NOMO-1 treated with DMSO at 0.1 percent for 48 hours (cell line): ENCODE measurements at regions not wholly inside any gene's neighbourhood (a gene's known extent, or its start where the extent isn't known, plus 50 kb on each side); places are given as distances from the start of the nearest gene placed in this dataset.
"Not testable (repeated sequence)": the region's sequence is repeated elsewhere in the genome, so short reads cannot be mapped to it uniquely, and the experiment has no call there.

ENCODE experiments used
- DNase-seq: peaks from one replicate; lab custom pipeline; 2025; ENCODE audit not compliant: unreplicated experiment; lab: John Stamatoyannopoulos, UW

DNA sequence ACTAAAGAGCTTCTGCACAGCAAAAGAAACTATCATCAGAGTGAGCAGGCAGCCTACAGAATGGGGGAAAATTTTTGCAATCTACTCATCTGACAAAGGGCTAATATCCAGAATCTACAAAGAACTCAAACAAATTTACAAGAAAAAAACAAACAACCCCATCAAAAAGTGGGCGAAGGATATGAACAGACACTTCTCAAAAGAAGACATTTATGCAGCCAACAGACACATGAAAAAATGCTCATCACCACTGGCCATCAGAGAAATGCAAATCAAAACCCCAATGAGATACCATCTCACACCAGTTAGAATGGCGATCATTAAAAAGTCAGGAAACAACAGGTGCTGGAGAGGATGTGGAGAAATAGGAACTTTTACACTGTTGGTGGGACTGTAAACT lies 372.8 kb upstream of the CCL2 start:
- DNase-seq, result not testable (repeated sequence)

DNA sequence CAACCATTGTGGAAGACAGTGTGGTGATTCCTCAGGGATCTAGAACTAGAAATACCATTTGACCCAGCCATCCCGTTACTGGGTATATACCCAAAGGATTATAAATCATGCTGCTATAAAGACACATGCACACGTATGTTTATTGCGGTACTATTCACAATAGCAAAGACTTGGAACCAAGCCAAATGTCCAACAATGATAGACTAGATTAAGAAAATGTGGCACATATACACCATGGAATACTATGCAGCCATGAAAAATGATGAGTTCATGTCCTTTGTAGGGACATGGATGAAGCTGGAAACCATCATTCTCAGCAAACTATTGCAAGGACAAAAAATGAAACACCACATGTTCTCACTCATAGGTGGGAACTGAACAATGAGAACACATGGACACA lies 372.4 kb upstream of the CCL2 start:
- DNase-seq, result not testable (repeated sequence)

DNA sequence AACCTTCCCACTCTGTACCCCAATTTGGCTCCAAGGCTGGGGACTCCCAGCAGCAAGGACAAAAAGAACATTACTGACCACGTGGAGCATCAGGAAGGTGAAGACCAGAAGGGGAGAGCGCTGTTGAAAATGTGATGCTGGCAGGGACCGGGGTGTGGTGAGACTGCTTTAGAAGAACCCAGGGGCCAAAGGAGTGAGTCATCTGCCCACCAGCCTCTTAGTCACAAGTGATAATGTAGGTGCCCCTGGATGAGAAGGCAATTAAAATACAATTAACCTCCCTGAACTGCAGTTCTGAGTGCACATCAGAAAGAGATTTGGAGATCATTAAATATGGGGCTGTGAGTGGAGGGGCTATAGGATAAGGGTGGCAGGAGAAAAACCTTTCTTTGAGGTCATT lies 366.6 kb upstream of the CCL2 start:
- no peak for DNase-seq

DNA sequence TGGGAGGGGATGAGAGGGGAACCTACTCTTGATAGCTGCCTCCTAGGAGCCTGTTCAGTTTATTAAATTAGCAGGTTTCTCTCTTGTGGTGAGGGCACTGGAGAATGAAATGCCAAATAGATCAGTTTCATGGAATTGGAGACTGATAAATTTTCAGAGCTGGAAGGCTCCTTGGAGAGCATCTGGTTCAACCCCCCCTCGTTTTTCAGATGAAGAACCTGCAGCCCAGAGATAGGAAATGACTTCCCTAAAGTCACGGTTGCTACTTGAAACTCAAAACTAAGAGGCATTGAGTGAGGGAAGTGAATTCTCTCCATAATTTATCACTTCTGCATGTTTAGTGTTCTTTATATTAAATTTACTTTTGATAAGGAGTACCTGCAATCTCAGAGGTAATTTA lies 366.0 kb upstream of the CCL2 start:
- DNase-seq, result no peak

DNA sequence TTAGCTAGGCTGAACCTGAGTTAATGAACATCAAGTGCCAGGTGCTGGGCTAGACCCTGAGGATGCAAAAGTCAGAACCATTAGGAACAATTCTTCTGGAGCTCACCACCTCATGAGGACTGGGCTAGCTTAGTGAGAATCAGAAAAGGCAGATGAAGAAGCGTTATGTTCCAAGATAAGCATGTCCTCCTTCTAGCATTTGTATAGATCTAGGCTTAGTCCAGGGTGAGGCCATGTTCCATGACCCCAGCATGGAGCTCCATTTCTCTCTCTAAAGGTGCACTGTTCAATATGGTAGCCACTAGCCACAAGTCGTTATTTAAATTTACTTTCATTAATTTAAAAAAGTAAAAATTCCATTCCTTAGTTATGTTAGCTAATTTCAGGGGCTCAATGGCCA lies 365.3 kb upstream of the CCL2 start:
- no peak for DNase-seq

DNA sequence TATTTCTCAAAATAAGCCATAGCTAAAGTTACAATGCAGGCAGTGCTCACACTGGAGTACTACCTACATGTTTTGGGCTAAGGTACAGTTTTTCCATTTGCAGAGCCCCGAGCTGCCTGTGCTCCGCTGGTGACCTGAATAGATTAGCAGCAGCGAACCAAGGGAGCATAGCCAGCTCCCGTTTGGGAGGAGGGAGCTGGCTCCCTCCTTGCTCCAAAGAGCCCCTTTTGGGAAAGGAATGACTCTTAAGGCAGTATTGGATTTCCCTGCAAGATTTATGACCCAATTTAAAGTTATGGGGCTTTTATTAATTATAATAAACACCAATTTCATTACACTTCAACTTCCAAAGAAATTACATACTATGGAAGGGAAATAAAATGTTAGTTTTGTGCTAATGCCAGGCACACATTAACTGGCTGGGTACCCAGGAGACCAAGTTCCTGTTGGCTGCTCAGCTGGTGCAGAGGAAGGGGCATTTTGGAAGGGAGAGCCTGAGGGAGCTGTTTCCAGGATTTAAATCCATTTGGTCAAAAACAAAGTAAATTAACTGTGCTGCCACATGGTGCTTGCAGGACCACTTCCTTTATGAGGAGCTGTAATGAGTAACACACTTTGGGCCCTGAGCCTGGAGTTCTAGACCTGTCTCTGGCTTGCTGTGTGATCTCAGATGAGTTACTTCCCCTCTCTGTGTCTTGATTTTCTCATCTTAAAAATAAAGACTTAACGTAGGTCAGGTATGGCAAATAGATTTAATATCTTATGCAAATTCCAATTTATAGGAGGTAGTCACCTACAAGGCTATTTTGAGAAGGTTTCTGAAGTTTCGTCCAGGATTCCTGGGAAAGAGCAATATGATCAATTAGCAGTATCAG lies 362.1 kb upstream of the CCL2 start:
- no peak for DNase-seq

DNA sequence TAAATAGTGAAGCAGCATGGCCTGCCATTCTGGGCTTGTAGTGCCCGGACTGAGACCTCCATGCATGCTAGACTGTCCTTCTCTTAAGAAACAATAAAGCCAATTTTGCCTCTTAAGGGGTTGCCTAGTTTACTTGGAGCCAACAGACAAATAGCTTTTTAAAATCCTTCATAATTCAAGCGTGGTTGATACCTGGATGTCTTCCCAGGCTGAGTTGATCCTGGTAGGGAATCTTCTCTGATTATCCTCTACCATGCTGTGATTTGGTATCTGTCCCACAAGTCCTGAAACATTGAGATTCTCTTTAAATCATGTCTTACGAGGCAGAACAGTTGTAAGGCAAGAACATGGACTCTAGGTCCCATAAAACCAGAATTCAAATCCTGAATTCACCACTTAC lies 359.6 kb upstream of the CCL2 start:
- DNase-seq, result no peak

DNA sequence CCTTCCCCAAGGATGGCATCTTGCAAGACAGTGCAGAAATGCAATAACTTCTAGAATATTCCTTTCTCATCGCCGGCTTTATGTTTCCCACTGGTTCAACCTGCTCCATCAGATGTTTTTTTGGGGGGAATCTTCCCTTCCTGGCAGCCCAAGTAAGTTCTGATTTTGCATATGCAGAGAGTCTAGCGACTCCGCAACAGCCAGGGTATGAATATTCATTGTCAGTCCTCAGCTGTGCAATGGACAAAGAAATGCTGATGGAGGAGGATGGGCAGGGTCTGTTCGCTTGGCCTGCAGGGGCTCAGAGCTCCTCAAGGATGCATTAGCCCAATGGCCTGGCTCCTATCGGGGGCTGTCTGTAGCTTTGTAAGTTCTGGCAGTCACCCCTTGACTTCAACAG lies 358.8 kb upstream of the CCL2 start:
- DNase-seq, result no peak

DNA sequence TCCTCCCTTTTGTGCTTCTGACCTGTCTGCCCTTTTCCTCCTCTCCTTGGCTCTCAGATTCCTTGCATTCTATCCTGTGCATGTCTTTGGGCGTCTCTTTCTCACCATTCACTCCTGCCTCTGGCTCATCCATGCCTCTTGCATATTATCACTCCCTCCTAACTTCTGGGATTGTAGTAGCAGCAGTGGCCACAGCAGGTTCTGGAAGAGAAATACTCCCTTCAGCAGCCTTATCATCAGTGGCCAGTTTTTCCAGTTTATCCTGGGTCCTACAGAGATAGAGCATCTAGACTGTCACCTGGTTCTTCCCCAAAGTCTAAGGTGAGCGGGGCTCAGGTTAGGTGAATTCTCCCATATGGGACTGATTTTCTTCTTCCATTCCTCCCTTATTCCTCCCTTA lies 354.0 kb upstream of the CCL2 start:
- DNase-seq, result no peak

DNA sequence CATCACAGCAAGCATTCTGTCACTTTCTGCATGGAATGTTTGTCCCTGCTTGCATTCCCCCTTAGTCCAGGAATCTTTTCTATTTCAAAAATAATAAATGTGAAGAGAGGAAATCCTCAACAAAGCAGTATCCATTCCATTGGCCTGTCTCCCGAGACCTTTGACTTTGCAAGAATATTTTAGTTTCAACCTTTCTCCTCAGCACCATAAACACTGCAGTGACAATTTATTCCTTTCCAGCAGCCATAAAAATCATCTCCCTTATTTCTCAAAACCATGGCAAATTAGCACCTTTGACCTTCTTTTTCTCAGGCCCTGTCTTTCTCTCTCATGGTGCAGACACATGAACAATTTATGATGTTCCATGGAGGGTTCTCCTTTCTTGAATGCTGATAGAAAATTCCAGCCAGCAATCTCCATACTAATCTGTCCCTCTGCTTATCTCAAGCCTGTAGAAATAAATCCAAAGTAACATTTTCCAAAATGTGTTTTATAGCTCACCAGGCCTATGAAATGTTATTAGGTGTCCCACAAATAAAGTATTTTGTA lies 352.1 kb upstream of the CCL2 start:
- no peak for DNase-seq

DNA sequence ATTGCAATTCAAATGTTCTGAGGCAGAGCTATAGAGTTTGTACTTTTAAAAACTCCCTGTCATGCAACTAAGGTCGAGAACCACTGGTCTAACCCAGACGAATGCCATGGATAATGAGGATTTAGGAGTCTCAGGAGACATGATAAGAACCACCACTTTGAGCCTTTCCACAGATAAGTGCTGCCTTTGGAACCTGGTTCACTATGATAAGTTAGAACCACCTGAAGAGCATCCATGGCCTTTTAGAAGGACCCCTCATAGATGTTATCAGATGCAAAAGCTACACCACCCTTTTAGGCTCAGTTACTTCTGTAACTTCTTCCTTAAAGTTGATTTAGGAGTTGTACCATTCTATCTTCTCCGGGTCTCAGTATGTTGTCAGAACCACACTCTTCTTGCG lies 350.6 kb upstream of the CCL2 start:
- no peak for DNase-seq

DNA sequence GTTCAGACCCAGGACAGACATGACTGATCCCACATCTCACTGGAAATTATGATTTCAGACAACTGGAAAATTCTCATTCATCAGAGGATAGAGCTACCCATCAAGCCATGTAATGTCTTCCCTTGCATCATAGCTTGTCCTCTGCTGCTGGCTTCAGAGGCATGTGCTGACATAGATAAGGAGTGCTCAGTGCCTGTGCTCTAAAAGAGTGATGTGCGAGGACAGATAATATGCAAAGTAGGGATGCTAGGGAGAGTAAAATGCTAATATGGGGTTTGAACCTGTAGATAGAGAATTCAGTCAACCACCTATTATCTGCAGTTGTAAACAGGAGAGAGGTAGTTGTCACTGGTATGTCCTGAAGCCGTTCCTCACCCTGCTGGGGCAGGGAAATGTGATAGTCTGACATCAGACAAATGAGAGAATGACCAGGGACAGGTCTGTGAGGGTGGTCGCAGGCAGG lies 349.7 kb upstream of the CCL2 start:
- no peak for DNase-seq

DNA sequence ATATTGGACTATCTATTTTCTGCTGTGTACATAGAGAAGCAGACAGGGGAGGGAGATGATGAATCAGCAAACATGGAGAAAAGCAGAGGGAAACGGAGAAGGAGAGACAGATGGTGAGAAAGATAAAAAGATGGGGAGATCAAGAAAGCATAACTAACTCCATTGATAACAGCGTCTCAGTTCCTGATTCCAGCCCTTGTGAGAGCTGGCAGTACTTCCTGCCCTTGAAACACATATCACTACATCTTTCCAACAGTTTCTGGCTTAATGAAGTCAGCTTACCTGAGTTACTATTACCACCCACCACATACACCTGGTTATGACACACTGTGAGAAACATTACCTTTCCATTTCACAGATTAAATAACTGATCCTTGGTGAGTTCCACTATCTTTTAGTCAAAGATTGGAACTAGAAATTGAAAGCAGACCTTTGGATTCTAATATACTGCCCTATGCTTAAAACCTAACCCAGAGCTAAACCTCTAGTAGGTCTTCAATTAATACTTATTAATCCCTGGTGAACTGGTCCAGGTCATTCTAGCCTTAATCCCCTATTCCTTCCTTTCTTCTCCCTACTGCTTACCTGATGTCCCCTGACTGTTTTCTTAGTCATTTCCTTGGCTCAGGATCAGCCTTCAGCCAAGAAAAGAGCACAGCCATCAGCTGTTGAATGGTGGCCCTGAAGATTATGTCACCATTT lies 346.6 kb upstream of the CCL2 start:
- no peak for DNase-seq

DNA sequence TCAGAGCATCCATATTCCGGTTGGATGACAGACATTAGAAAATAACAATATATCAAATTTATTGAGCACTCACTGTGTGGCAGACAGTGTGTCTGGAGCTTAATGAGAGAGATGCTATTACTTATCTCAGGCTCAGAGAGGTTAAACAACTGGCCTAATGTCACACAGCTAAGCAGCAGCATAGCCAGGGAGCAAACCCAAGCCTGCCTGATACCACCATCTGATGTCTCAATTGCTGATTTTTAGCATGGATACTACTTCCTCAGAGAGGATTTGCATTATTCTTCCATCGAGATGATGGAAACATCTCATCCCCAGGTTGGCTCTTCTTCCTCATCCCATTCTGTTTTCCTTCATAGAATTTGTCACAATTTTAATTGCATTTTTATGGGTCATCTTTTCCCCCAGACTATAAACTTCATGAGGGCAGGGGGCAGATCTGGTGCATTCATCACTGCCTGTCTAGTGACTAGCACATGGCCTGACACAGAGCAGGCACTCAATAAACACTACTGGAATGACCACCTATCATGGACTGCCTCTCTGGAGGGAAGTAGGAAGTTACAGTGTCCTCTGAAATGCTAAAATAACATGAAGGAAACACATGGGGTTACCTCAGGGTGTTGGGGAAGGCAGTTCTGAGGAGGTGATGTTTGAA lies 344.8 kb upstream of the CCL2 start:
- DNase-seq, result no peak

DNA sequence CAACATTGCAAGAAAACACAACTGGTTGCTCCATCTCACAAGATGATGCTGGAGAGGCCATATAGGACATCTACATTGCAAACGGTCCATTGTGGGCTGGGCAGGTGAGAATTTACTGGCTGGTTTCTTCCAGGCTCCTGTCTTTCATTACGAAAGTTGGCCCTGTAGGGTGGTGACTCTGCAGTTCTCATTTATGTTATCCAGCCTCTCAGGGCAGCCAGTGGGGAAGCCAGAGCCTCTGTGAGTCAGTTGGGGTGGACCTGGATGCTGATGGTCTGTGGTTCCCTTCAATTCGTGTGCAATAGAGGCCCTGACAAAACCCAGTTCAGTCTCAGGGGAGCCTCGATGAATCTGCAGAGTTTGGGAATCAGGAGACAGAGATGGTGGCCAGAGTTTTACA lies 341.0 kb upstream of the CCL2 start:
- no peak for DNase-seq

DNA sequence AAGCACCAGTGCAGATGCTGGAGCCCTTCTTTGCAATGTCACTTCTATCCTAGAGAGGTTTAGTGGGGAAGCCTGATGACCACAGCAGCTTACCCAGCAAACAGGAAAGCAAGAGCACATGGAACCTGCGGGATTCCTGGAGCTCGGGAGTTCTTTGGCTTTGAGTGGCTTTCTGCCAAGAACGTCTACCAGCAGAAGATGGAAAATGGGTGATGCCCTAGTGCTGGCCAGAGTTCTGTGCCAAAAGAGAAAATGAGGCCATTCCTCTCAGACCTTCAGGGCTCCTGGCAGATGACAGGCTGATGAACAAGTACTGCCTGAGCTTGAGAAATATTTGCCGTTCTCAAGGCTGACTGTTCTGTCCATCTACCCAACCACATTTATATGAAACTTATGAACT lies 332.1 kb upstream of the CCL2 start:
- DNase-seq, result no peak

DNA sequence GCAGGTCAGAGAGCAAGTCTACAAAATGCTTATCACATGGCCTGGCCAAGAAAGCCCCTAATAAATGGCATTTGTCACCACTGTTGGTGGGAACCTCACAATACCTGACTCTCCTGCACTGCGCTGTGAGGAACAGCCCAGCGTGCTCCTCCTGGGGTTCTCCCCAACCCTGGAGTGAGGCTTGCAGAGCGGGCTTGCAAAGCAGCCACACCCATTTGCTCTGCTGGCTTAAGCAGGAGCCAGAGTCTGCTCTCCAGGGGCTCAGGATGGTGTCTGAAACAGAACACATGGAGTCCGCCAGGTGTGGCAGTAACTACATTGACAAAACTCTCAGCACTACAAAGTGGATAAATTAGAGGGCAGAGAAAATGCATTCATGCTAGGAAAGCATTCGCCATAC lies 331.0 kb upstream of the CCL2 start:
- no peak for DNase-seq

DNA sequence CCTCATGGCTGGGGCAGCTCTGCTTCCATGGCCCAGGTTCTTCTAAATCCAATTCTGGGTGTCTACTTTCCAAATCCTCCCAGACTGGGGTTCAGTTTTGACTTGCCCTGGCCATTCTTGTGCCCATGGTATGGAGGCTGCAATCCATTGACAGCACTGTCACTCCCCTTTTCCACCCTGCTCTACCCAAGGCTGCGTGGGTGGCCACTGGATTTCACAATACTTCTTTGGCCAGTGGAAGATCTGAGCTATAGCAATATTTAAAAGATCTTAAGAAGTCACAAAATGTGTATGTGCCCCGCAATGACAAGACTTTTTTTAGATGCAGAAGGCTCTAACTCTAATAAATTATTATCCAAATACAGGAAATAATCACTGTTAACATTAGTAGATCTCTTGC lies 329.4 kb upstream of the CCL2 start:
- no peak for DNase-seq

DNA sequence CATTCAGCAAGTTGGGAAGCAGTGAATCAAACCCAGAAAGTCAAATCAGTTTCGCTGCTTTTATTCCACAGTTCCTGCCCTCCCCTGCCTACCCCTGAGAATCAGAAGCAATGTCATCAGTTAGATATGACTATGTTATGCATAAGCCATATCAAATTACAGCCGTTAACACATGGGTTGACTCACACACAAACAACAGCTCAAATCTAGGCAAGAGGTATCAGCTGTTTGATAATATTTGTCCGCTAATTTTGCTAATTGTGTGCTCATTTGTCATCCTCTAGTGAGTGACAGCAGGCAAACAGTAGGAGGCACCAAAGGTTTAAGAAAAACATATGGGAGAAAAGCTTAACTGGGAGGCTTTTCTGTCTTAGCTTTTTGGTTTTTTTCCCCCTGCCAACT lies 327.4 kb upstream of the CCL2 start:
- no peak for DNase-seq

DNA sequence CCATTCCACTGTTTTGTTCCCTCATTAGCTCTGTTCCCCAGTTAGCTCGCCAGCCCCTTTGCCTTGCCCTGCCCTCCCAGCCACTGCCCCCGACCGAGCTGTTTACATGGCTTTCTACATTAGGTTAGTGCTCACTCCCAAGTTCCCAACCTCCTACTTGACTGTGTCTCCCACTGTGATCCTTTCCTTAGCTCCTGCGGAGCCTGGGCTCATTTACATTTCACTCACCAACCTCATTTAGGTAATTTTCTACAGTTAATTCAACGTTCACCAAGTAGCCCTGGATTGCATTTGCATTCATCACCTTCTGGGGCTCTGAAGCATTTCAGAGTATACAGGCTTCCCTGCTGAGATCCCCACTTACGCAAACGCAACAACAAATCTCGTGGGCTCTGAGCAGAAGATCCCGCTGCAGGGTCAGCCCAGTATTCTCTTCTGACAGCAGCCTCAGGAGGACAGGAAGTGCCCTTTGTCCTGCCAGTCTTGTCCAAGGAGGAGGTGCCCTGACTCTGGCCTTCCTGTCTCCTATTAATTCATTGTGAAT lies 325.8 kb upstream of the CCL2 start:
- DNase-seq, result no peak

DNA sequence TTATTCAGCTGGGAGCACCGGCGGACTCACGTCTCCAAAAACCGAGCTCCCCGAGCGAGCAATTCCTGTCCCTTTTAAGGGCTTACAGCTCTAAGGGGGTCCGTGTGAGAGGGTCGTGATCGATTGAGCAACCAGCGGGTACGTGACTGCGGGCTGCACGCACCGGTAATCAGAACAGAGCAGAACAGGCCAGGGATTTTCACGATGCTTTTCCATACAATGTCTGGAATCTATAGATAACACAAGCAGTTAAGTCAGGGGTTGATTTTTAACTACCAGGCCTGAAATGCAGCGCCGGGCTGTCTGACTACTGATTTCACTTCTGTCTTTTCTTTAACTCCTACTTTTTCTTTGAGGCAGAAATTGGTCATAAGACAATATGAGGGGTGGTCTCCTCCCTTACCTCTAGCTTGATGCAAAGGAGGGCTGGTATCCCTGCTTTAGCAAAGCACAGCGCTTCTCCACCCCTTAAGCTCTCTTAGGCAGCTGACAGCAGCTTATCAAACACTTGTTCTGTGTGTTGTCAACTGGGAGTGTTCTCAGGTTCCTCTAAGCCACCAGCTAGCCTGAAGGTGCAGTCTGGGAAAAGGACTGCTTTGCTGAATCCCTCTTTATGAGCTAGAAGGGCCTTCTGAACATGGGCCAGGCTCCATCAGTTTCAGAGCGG lies 323.8 kb upstream of the CCL2 start:
- DNase-seq, result not testable (repeated sequence)
